Fibroblast of pulmonary artery (primary cell): ENCODE measurements at regions not wholly inside any gene's neighbourhood (a gene's known extent, or its start where the extent isn't known, plus 50 kb on each side); places are given as distances from the start of the nearest gene placed in this dataset.
A peak's percentile ranks its signal among the peaks of the same experiment; 100 is the strongest.

Experiments
- DNase-seq: peaks from one replicate; pipeline ENCODE4 v3.0.0-alpha.2; 2010; ENCODE audit warnings: low read depth
- H3K4me3 ChIP-seq: replicated peaks from 2 replicates; pipeline ENCODE4 v1.5.1; 2011; ENCODE audit warnings: low read depth, mild to moderate bottlenecking, control low read depth, low read length, moderate library complexity
- TF ChIP-seq, protein P1 (sequence below): IDR thresholded peaks from 2 replicates; pipeline ENCODE4 v1.5.1; 2011; ENCODE audit warnings: mild to moderate bottlenecking, control low read depth, low read length, inconsistent platforms; ENCODE audit errors: missing control alignments

DNA sequence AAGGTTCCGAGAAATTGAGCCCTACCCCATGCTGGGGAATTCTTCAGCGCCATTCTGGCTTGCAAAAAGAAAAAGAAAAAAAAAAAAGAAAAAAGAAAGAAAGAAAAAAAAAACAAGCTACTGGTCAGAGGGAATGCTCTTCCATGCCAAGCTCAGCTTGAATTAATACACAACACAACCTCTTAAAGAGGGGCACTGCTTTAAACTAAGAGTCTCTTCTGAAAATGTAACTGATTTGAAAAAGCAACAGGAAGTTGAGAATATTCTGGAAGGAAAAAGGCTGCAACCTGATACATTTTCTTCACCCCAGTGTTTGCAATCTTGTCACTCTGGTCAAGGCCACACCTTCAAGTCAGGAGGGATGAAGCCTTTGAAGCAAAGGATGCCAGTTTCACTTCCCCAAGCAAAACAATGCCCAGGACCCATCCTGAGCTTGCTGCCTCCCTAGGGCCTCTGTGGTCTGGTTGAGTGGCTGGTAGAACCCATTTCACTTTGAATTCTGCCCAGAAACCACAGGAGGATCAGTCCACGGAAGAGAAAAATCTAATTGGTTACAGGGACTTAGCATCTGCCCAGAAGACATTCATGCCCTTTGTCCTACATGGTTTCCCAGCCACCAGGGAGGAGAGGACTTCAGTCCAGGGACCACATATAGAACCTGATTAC, 389.7 kb downstream of the SOX9 start:
- TF ChIP-seq, protein P1, sequence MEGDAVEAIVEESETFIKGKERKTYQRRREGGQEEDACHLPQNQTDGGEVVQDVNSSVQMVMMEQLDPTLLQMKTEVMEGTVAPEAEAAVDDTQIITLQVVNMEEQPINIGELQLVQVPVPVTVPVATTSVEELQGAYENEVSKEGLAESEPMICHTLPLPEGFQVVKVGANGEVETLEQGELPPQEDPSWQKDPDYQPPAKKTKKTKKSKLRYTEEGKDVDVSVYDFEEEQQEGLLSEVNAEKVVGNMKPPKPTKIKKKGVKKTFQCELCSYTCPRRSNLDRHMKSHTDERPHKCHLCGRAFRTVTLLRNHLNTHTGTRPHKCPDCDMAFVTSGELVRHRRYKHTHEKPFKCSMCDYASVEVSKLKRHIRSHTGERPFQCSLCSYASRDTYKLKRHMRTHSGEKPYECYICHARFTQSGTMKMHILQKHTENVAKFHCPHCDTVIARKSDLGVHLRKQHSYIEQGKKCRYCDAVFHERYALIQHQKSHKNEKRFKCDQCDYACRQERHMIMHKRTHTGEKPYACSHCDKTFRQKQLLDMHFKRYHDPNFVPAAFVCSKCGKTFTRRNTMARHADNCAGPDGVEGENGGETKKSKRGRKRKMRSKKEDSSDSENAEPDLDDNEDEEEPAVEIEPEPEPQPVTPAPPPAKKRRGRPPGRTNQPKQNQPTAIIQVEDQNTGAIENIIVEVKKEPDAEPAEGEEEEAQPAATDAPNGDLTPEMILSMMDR, result no peak
- no peak overlapping the region for H3K4me3 ChIP-seq
- DNase-seq, result no peak

DNA sequence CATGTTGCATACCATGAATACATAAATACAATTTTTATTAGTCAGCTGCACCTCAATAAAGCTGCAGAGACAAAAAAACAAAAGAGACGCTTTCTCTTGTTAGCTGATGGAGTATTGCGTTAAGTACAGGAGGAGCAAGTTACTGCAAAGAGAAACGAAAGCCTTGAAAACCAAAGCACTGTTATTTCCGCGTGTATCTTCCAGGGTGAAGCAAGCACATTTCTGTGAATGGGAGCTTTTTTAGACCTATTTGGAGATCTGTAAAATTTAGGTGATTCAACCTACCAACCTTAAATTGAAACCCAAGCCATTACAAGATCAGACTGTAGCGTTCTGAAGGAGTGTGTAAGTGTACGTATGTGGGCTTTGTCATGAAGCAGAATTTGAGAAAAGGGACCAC, 390.4 kb downstream of the SOX9 start:
- TF ChIP-seq, protein P1, result no peak
- DNase-seq, result no peak
- H3K4me3 ChIP-seq, result no peak overlapping the region

DNA sequence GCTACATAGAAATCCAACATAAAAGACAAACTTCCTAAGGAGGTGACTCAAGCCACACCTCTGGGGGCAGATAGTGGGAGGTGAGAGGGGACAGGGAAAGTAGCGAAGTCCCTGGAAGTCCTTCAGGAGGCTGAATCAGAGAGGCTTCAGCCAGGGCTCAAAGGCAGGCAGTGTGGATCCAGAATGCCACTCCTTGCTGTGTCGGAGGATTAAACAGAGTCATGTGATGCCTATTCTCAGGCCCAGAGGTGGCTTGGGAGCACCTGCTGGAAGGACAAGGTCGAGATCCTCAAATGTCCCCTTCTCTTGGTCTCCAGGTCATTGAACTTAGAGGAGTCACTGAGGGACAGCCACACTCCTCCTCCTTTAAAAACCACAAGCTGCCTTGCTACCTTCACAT, 391.1 kb downstream of the SOX9 start:
- TF ChIP-seq, protein P1, result no peak
- DNase-seq, result no peak

DNA sequence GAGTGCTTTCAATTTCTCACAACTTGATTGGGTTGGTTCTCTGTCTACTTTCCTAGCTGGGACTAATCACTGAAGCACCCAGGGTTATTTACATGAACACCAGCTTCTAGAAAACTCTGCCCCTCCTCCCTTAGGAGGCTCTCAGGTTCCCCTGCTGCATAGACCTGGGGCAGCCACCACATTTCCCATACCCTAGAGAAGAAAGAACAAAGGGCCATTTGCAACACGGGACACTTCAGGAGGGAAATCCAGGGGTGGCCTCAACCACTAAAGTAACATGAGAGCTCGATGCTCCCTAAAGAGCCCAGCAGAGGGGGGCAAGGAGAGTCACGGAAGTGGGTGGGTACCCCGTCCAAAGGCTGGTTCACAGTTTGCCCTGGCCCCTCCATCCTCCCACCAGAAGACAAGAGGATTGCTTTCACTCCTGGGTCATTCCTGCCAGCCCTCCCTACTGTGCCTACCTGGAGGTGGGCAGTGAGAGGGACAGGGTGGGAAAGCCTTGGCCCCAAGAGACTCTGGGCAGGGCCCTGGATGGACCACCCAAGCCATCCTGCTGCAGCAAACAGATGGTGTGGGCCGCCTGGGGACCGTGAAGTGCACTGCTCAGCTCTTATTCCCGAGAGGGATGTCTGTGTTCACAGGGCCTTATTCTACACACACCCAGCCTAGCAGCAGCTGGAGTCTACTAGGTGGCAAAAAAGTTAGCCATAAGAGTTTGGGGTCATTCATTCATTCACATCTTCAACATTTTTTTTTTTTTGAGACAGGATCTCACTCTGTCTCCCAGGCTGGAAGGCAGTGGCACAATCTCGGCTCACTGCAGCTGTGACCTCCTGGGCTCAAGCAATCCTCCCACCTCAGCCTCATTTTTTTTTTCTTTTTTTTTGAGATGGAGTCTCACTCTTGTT, 392.1 kb downstream of the SOX9 start:
- TF ChIP-seq, protein P1, result no peak
- no peak for DNase-seq
- no peak overlapping the region for H3K4me3 ChIP-seq

More for the DNA sequence above, 391.1 kb downstream of the SOX9 start:
- no peak overlapping the region for H3K4me3 ChIP-seq

DNA sequence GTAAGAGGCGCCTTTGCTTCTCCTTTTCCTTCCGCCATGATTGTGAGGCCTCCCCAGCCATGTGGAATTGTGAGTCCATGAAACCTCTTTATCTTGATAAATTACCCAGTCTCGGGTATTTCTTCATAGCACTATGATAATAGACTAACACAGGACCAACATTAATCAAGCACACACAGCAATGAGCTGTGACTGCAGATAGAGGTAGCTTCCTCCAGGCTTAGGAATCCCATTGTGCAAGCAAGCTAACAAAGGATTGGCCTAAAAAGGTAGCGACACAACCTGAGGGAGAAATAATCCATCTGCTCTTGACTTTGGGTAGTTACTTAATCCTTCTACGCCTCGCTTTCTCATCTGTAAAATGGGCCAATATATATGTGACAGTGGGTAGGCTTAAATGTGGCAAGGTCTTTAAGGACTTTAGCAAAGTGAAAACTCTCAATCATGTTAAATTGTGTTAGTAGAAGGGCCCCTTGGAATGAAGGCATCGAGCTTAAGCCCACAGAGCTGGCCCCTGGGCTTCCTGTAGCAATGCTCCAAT, 393.6 kb downstream of the SOX9 start:
- peak; percentile 38 for DNase-seq
- H3K4me3 ChIP-seq, result no peak overlapping the region
- TF ChIP-seq, protein P1, result no peak

DNA sequence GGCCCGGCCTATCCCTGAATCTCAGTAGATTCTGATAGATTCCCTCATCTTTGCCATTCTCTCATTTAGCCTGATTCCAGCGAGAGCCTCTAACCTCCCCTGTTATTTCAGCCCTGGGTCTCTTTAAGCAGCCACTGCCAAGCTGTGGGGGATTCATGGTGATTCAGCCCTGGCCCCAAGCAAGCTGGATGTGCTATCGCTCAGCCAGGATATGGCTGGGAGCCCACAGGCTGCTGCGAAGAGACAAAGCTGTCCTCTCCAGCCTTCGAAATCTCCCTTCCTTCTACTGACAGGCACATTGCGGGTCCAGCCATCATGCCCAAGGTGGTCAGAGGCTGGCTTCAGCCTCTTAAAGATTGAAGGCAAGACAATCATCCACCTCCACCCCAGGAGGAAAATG, 394.1 kb downstream of the SOX9 start:
- TF ChIP-seq, protein P1, result no peak
- peak overlapping the region; percentile 33 for H3K4me3 ChIP-seq

More for the DNA sequence above, 394.1 kb downstream of the SOX9 start:
- peak; percentile 81 for DNase-seq
